PC-9 (cell line): ENCODE measurements at regions not wholly inside any gene's neighbourhood (a gene's known extent, or its start where the extent isn't known, plus 50 kb on each side); places are given as distances from the start of the nearest gene placed in this dataset.

Experiments used
- CTCF ChIP-seq: fragments of 200-600 bp; sonication (generic); conservative IDR thresholded peaks from 2 replicates; pipeline ENCODE4 v1.6.1; 2017; ENCODE audit warnings: mixed run types, antibody characterized with exemption, mild to moderate bottlenecking, moderate library complexity
- EZH2 ChIP-seq: fragments of 200-600 bp; sonication (generic); IDR thresholded peaks from 2 replicates; pipeline ENCODE4 v1.8.0; 2017; ENCODE audit warnings: antibody characterized with exemption, low read depth

GRCh38 chr1:164165466-164165865 lies 393.5 kb upstream of the PBX1 start:
- TF ChIP-seq CTCF (no peak), EZH2 (no peak)
